ENCODE measurements at regions not wholly inside any gene's neighbourhood (a gene's known extent, or its start where the extent isn't known, plus 50 kb on each side); places are given as distances from the start of the nearest gene placed in this dataset.

DNA sequence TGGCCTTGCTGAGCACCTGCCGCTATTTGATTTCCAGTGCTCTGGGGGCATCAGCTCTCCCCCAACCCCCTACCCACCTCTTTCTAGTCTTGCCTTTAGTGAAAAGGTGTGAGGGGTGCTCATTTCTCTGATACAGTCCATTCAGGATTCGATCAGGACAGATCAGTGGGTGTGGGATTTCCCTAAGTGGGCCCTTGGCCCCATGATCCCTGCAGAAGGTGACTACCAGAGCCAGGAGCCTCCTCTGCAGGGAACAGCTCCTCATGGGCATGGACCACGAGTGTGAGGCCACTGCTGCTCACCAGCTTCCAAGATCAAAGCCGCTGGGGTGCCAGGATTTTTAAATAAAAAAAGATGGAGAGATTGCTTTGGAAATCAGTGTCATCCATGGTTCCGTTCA lies 835.2 kb upstream of the ID2 start:
- Histone ChIP-seq H3K4me3 (no peak overlapping the region), H3K9me3 (no peaks in the 10 kb centered on the region), H3K27ac (no peak overlapping the region), H3K27me3 (peaks cover 0 to 4% (median 0%) of the 10 kb centered on the region in 3 donors), H3K36me3 (no peaks in the 10 kb centered on the region), H3K4me1 (peaks cover 0 to 8% (median 0%) of the 10 kb centered on the region in 4 donors)
- no peak for TF ChIP-seq EP300 (IDR thresholded peaks at IDR 0.05)
- no peak for DNase-seq
- 89 to 94% (median 91%) methylated on average over 5 of the region's 5 CpGs for WGBS, 5 donors
- intact Hi-C loops (cut with DNase I; ENCODE audit: low total_unique reads) = no loop called here

DNA sequence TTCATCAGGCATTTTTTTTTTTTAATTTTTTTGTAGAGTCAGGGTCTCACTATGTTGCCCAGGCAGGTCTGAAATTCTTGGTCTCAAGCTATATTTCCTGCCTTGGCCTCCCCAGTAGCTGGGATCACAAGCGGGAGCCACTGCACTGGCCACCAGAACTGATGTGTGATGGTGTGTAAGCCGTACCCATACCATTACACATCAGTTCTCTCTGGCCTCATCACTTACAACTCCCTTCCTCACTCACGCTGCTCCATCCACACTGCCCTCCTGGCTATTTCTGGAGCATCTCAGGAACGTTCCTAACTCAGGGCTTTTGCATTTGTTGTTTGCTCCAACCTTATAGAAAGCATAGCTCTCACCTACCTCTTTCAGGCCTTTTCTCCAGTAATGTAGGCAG lies 834.5 kb upstream of the ID2 start:
- Histone ChIP-seq H3K4me3 (no peak overlapping the region), H3K4me1 (peaks cover 0 to 8% (median 0%) of the 10 kb centered on the region in 4 donors), H3K36me3 (no peaks in the 10 kb centered on the region), H3K27ac (no peak overlapping the region), H3K9me3 (no peaks in the 10 kb centered on the region), H3K27me3 (peaks cover 0 to 4% (median 0%) of the 10 kb centered on the region in 3 donors)
- intact Hi-C loops (cut with DNase I; ENCODE audit: low total_unique reads) = no loop called here
- DNase-seq = no peak
- TF ChIP-seq EP300 (IDR thresholded peaks at IDR 0.05) (no peak), POLR2A (IDR thresholded peaks at IDR 0.05) (no peak), POLR2AphosphoS5 (IDR thresholded peaks at IDR 0.05) (no peak)
- TF ChIP-seq, protein P1, sequence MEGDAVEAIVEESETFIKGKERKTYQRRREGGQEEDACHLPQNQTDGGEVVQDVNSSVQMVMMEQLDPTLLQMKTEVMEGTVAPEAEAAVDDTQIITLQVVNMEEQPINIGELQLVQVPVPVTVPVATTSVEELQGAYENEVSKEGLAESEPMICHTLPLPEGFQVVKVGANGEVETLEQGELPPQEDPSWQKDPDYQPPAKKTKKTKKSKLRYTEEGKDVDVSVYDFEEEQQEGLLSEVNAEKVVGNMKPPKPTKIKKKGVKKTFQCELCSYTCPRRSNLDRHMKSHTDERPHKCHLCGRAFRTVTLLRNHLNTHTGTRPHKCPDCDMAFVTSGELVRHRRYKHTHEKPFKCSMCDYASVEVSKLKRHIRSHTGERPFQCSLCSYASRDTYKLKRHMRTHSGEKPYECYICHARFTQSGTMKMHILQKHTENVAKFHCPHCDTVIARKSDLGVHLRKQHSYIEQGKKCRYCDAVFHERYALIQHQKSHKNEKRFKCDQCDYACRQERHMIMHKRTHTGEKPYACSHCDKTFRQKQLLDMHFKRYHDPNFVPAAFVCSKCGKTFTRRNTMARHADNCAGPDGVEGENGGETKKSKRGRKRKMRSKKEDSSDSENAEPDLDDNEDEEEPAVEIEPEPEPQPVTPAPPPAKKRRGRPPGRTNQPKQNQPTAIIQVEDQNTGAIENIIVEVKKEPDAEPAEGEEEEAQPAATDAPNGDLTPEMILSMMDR (IDR thresholded peaks at IDR 0.05) = no peak
- 78 to 90% (median 88%) methylated on average over 4 of the region's 4 CpGs for WGBS, 5 donors

DNA sequence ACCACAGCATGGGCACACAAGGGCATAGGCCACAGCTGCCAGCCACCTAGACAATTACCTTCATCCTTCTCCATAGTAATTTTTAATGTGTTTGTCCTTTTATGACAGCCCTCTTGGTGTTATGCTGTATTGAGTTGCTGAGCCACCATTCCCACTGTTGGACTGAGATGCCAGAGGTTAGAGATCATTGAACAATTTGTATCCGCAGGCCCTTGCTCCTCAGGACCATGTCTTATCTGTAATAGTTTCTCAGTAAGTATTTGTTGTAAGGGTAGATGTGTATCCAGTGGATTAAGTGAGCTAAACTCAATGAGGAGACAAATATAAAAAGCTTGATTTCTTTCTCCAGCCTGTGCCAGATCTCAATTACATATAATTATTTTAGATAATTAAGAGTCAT lies 832.8 kb upstream of the ID2 start:
- Histone ChIP-seq H3K9me3 (no peaks in the 10 kb centered on the region), H3K27ac (no peak overlapping the region), H3K27me3 (peaks cover 0 to 4% (median 0%) of the 10 kb centered on the region in 3 donors), H3K4me1 (peaks cover 0 to 8% (median 0%) of the 10 kb centered on the region in 4 donors), H3K4me3 (no peak overlapping the region), H3K36me3 (no peaks in the 10 kb centered on the region)
- WGBS, 5 donors = 71 to 91% (median 86%) methylated on average over 1 of the region's 1 CpG
- intact Hi-C loops (cut with DNase I; ENCODE audit: low total_unique reads) = no loop called here
- no peak for DNase-seq
- TF ChIP-seq, protein P1 (IDR thresholded peaks at IDR 0.05) = no peak
- no peak for TF ChIP-seq POLR2AphosphoS5 (IDR thresholded peaks at IDR 0.05)
- TF ChIP-seq EP300 (IDR thresholded peaks at IDR 0.05) = no peak
- no peak for TF ChIP-seq POLR2A (IDR thresholded peaks at IDR 0.05)

DNA sequence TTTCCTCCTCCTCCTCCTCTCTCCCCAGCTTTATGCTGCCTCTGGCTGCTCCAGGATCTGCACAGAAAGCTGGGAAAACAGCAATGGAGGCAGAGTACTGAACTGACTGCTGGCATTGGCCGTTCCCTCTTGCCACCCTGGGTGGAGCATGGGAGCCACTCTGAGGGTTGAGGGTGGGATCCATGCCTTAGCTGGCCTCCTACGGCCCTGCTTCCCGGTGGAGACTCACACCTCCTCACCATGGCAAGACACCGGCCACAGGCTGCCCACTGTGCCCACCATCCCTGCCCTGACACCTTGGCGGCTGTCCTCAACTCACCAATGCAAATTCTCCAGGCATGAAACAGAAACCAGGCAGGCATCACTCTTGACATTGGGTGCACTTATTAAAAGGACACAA lies 832.3 kb upstream of the ID2 start:
- peaks cover 0 to 8% (median 0%) of the 10 kb centered on the region in 4 donors for H3K4me1 ChIP-seq
- WGBS, 5 donors = 71 to 84% (median 75%) methylated on average over 5 of the region's 5 CpGs
- peaks cover 0 to 4% (median 0%) of the 10 kb centered on the region in 3 donors for H3K27me3 ChIP-seq
- H3K27ac ChIP-seq = no peak overlapping the region
- intact Hi-C loops (cut with DNase I; ENCODE audit: low total_unique reads) = no loop called here
- H3K9me3 ChIP-seq = no peaks in the 10 kb centered on the region
- H3K4me3 ChIP-seq = no peak overlapping the region
- DNase-seq = no peak
- TF ChIP-seq POLR2A (IDR thresholded peaks at IDR 0.05) (no peak), POLR2AphosphoS5 (IDR thresholded peaks at IDR 0.05) (no peak), EP300 (IDR thresholded peaks at IDR 0.05) (no peak)
- TF ChIP-seq, protein P1 (IDR thresholded peaks at IDR 0.05) = no peak
- no peaks in the 10 kb centered on the region for H3K36me3 ChIP-seq

DNA sequence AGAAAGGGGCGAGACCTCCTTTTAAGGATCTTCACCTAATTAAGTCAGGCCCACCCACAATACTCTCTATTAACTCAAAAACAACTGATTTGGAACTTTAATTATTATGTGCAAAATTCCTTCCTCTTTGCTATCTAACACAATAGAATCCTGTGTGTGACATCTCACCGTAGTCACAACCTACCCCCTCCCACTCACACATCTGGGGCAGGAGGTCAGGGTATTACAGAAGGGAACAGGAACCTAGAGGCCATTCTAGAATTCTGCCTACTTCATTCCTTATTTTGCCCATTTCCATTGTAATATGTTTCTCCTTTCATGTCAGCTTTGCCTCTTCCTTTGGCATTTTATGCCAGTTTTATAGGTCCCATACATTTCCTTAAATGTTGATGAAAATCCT lies 829.3 kb upstream of the ID2 start:
- no peak for DNase-seq
- Histone ChIP-seq H3K27ac (no peak overlapping the region), H3K9me3 (no peaks in the 10 kb centered on the region), H3K4me1 (peaks cover 0 to 6% (median 0%) of the 10 kb centered on the region in 4 donors), H3K4me3 (no peak overlapping the region), H3K27me3 (no peaks in the 10 kb centered on the region), H3K36me3 (no peaks in the 10 kb centered on the region)
- no peak for TF ChIP-seq EP300 (IDR thresholded peaks at IDR 0.05)
- no peak for TF ChIP-seq POLR2A (IDR thresholded peaks at IDR 0.05)
- no peak for TF ChIP-seq POLR2AphosphoS5 (IDR thresholded peaks at IDR 0.05)
- TF ChIP-seq, protein P1 (IDR thresholded peaks at IDR 0.05) = no peak
- intact Hi-C loops (cut with DNase I; ENCODE audit: low total_unique reads) = no loop called here
- 43 to 67% (median 50%) methylated on average over 2 of the region's 2 CpGs for WGBS, 5 donors
